CD8-positive, alpha-beta memory T cell (primary cell): ENCODE measurements at regions not wholly inside any gene's neighbourhood (a gene's known extent, or its start where the extent isn't known, plus 50 kb on each side); places are given as distances from the start of the nearest gene placed in this dataset.

Experiments used
- CTCF ChIA-PET: fragments of 350-600 bp; sonication (Branson Sonifier 250); formaldehyde crosslinking; loops from one replicate; lab custom pipeline; 2021; ENCODE audit warnings: antibody characterized with exemption; lab: Charles Lee
- POLR2A ChIA-PET: fragments of 350-600 bp; sonication (Branson Sonifier 250); formaldehyde crosslinking; loops from one replicate; lab custom pipeline; 2021; ENCODE audit warnings: antibody characterized with exemption; lab: Charles Lee
- DNase-seq, 5 donors: peaks; one replicate each; pipeline versions ENCODE4 v3.0.0 to v3.0.0-alpha.2; 2020 to 2022; ENCODE audit warnings: mixed read lengths in 1 of 5
- H3K27ac ChIP-seq: one replicate; pipeline ENCODE4 v1.7.0; 2013; ENCODE audit warnings: low read depth, mild to moderate bottlenecking, low read length, moderate library complexity
- H3K27me3 ChIP-seq: 2 replicates; pipeline ENCODE4 v1.7.0; 2013; ENCODE audit warnings: low read length, mild to moderate bottlenecking; ENCODE audit not compliant: insufficient read depth, poor library complexity, severe bottlenecking
- H3K36me3 ChIP-seq: 2 replicates; pipeline ENCODE4 v1.7.0; 2013; ENCODE audit warnings: mild to moderate bottlenecking, low read length, moderate library complexity; ENCODE audit not compliant: insufficient read depth
- H3K4me1 ChIP-seq: 2 replicates; pipeline ENCODE4 v1.7.0; 2013; ENCODE audit warnings: mild to moderate bottlenecking, low read length, moderate library complexity; ENCODE audit not compliant: insufficient read depth
- H3K4me3 ChIP-seq: 2 replicates; pipeline ENCODE4 v1.7.0; 2013; ENCODE audit warnings: mild to moderate bottlenecking, low read length
- H3K9me3 ChIP-seq: 2 replicates; pipeline ENCODE4 v1.7.0; 2013; ENCODE audit warnings: mild to moderate bottlenecking, low read length
- H3K27ac Mint-ChIP-seq, 8 donors: one replicate each; pipeline ENCODE4 v1.8.0; 2020 to 2021; ENCODE audit warnings: mixed read lengths in 8 of 8, mild to moderate bottlenecking in 6 of 8, inconsistent platforms in 3 of 8, moderate library complexity in 3 of 8
- H3K27me3 Mint-ChIP-seq, 2 donors: one replicate each; pipeline ENCODE4 v1.8.0; 2020 to 2021; ENCODE audit warnings: mixed read lengths in 2 of 2, mild to moderate bottlenecking in 1 of 2, moderate library complexity in 1 of 2
- H3K36me3 Mint-ChIP-seq, 3 donors: one replicate each; pipeline ENCODE4 v1.8.0; 2020 to 2021; ENCODE audit warnings: mixed read lengths in 3 of 3, inconsistent platforms in 1 of 3, mild to moderate bottlenecking in 1 of 3
- H3K4me1 Mint-ChIP-seq, 3 donors: one replicate each; pipeline ENCODE4 v1.8.0; 2020 to 2021; ENCODE audit warnings: mixed read lengths in 3 of 3, inconsistent platforms in 1 of 3, mild to moderate bottlenecking in 1 of 3
- H3K4me3 Mint-ChIP-seq, 7 donors: one replicate each; pipeline ENCODE4 v1.8.0; 2020 to 2021; ENCODE audit warnings: mixed read lengths in 7 of 7, mild to moderate bottlenecking in 6 of 7, moderate library complexity in 4 of 7, inconsistent platforms in 2 of 7
- H3K9me3 Mint-ChIP-seq, 5 donors: one replicate each; pipeline ENCODE4 v1.8.0; 2020 to 2022; ENCODE audit warnings: mixed read lengths in 5 of 5, mild to moderate bottlenecking in 3 of 5, moderate library complexity in 2 of 5, inconsistent platforms in 1 of 5

- Histone ChIP-seq H3K27me3 (no peaks in the 10 kb centered on the region), H3K9me3 (no peaks in the 10 kb centered on the region), H3K27ac (no peak overlapping the region), H3K36me3 (no peaks in the 10 kb centered on the region), H3K4me1 (no peaks in the 10 kb centered on the region), H3K4me3 (no peak overlapping the region)
- POLR2A ChIA-PET: no interaction called here
- Mint-ChIP-seq H3K9me3 (peaks cover 0 to 37% (median 8%) of the 10 kb centered on the region in 5 donors), H3K27ac (no peak overlapping the region), H3K4me1 (no peaks in the 10 kb centered on the region), H3K4me3 (no peak overlapping the region), H3K27me3 (no peaks in the 10 kb centered on the region), H3K36me3 (no peaks in the 10 kb centered on the region)
- no peak for DNase-seq
- CTCF ChIA-PET: no interaction called here
Observed at GRCh38 chr18:72436401-72436800, 107.7 kb downstream of the CBLN2 start.

- Mint-ChIP-seq H3K27me3 (no peaks in the 10 kb centered on the region), H3K27ac (no peak overlapping the region), H3K4me1 (no peaks in the 10 kb centered on the region), H3K9me3 (peaks cover 5 to 30% (median 6%) of the 10 kb centered on the region in 5 donors), H3K36me3 (no peaks in the 10 kb centered on the region), H3K4me3 (no peak overlapping the region)
- no peaks in the 10 kb centered on the region for H3K27me3 ChIP-seq
- no peak for DNase-seq
- no peaks in the 10 kb centered on the region for H3K9me3 ChIP-seq
- ChIA-PET CTCF (no interaction called here), POLR2A (no interaction called here)
- no peak overlapping the region for H3K4me3 ChIP-seq
- no peaks in the 10 kb centered on the region for H3K4me1 ChIP-seq
- H3K27ac ChIP-seq: no peak overlapping the region
- H3K36me3 ChIP-seq: no peaks in the 10 kb centered on the region
Observed at GRCh38 chr18:72433756-72434155, 110.4 kb downstream of the CBLN2 start.

- no peaks in the 10 kb centered on the region for H3K27me3 Mint-ChIP-seq
- H3K4me1 ChIP-seq: no peaks in the 10 kb centered on the region
- ChIA-PET POLR2A (no interaction called here), CTCF (no interaction called here)
- no peak overlapping the region for H3K27ac Mint-ChIP-seq
- no peaks in the 10 kb centered on the region for H3K9me3 ChIP-seq
- H3K27ac ChIP-seq: no peak overlapping the region
- no peaks in the 10 kb centered on the region for H3K36me3 Mint-ChIP-seq
- no peaks in the 10 kb centered on the region for H3K36me3 ChIP-seq
- DNase-seq: no peak
- H3K4me1 Mint-ChIP-seq: no peaks in the 10 kb centered on the region
- no peak overlapping the region for H3K4me3 Mint-ChIP-seq
- H3K9me3 Mint-ChIP-seq: peaks cover 0 to 25% (median 7%) of the 10 kb centered on the region in 5 donors
- H3K4me3 ChIP-seq: no peak overlapping the region
- no peaks in the 10 kb centered on the region for H3K27me3 ChIP-seq
Observed at GRCh38 chr18:72427721-72428120, 116.4 kb downstream of the CBLN2 start.

- ChIA-PET CTCF (no interaction called here), POLR2A (no interaction called here)
- H3K36me3 ChIP-seq: no peaks in the 10 kb centered on the region
- Mint-ChIP-seq H3K9me3 (peaks cover 0 to 9% (median 7%) of the 10 kb centered on the region in 5 donors), H3K27me3 (no peaks in the 10 kb centered on the region), H3K4me1 (no peaks in the 10 kb centered on the region), H3K36me3 (no peaks in the 10 kb centered on the region), H3K27ac (no peak overlapping the region), H3K4me3 (no peak overlapping the region)
- no peak overlapping the region for H3K27ac ChIP-seq
- no peaks in the 10 kb centered on the region for H3K9me3 ChIP-seq
- H3K4me1 ChIP-seq: no peaks in the 10 kb centered on the region
- H3K27me3 ChIP-seq: no peaks in the 10 kb centered on the region
- DNase-seq: no peak
- no peak overlapping the region for H3K4me3 ChIP-seq
Observed at GRCh38 chr18:72419914-72420313, 124.2 kb downstream of the CBLN2 start.

GRCh38 chr18:72412927-72413326 lies 131.2 kb downstream of the CBLN2 start:
- POLR2A ChIA-PET: no interaction called here

GRCh38 chr18:72411261-72411660 lies 132.9 kb downstream of the CBLN2 start:
- Histone ChIP-seq H3K9me3 (no peaks in the 10 kb centered on the region), H3K27ac (no peak overlapping the region), H3K36me3 (no peaks in the 10 kb centered on the region), H3K27me3 (no peaks in the 10 kb centered on the region), H3K4me3 (no peak overlapping the region), H3K4me1 (no peaks in the 10 kb centered on the region)
- Mint-ChIP-seq H3K27ac (no peak overlapping the region), H3K4me3 (no peak overlapping the region), H3K9me3 (peaks cover 5 to 30% (median 11%) of the 10 kb centered on the region in 5 donors), H3K4me1 (no peaks in the 10 kb centered on the region), H3K27me3 (no peaks in the 10 kb centered on the region), H3K36me3 (no peaks in the 10 kb centered on the region)
- no peak for DNase-seq
- CTCF ChIA-PET: no interaction called here
- POLR2A ChIA-PET: no interaction called here

More at GRCh38 chr18:72412927-72413326, 131.2 kb downstream of the CBLN2 start:
- Histone ChIP-seq H3K27me3 (no peaks in the 10 kb centered on the region), H3K4me1 (no peaks in the 10 kb centered on the region), H3K27ac (no peak overlapping the region), H3K4me3 (no peak overlapping the region), H3K9me3 (no peaks in the 10 kb centered on the region), H3K36me3 (no peaks in the 10 kb centered on the region)
- DNase-seq: no peak
- no peaks in the 10 kb centered on the region for H3K27me3 Mint-ChIP-seq
- H3K4me1 Mint-ChIP-seq: no peaks in the 10 kb centered on the region
- CTCF ChIA-PET: no interaction called here
- H3K27ac Mint-ChIP-seq: no peak overlapping the region
- H3K36me3 Mint-ChIP-seq: no peaks in the 10 kb centered on the region
- peaks cover 7 to 30% (median 9%) of the 10 kb centered on the region in 5 donors for H3K9me3 Mint-ChIP-seq
- no peak overlapping the region for H3K4me3 Mint-ChIP-seq

GRCh38 chr18:72410399-72410798 lies 133.7 kb downstream of the CBLN2 start:
- H3K27me3 ChIP-seq: no peaks in the 10 kb centered on the region
- no peaks in the 10 kb centered on the region for H3K9me3 ChIP-seq
- no peaks in the 10 kb centered on the region for H3K4me1 ChIP-seq
- ChIA-PET CTCF (no interaction called here), POLR2A (no interaction called here)
- H3K4me3 ChIP-seq: no peak overlapping the region
- Mint-ChIP-seq H3K9me3 (peaks cover 0 to 30% (median 12%) of the 10 kb centered on the region in 5 donors), H3K4me1 (no peaks in the 10 kb centered on the region), H3K36me3 (no peaks in the 10 kb centered on the region), H3K27ac (no peak overlapping the region), H3K4me3 (no peak overlapping the region), H3K27me3 (no peaks in the 10 kb centered on the region)
- no peak overlapping the region for H3K27ac ChIP-seq
- no peaks in the 10 kb centered on the region for H3K36me3 ChIP-seq
- no peak for DNase-seq

- Histone ChIP-seq H3K36me3 (no peaks in the 10 kb centered on the region), H3K9me3 (no peaks in the 10 kb centered on the region), H3K27ac (no peak overlapping the region), H3K4me1 (no peaks in the 10 kb centered on the region), H3K27me3 (no peaks in the 10 kb centered on the region), H3K4me3 (no peak overlapping the region)
- DNase-seq: no peak
- CTCF ChIA-PET: no interaction called here
- POLR2A ChIA-PET: no interaction called here
- no peak overlapping the region for H3K4me3 Mint-ChIP-seq
- peaks cover 0 to 28% (median 12%) of the 10 kb centered on the region in 5 donors for H3K9me3 Mint-ChIP-seq
- H3K27me3 Mint-ChIP-seq: no peaks in the 10 kb centered on the region
- no peaks in the 10 kb centered on the region for H3K36me3 Mint-ChIP-seq
- H3K27ac Mint-ChIP-seq: no peak overlapping the region
- H3K4me1 Mint-ChIP-seq: no peaks in the 10 kb centered on the region
Observed at GRCh38 chr18:72409903-72410302, 134.2 kb downstream of the CBLN2 start.

- no peaks in the 10 kb centered on the region for H3K4me1 ChIP-seq
- H3K27me3 ChIP-seq: no peaks in the 10 kb centered on the region
- H3K27ac Mint-ChIP-seq: no peak overlapping the region
- ChIA-PET POLR2A (no interaction called here), CTCF (no interaction called here)
- H3K9me3 Mint-ChIP-seq: peaks cover 4 to 21% (median 12%) of the 10 kb centered on the region in 5 donors
- no peaks in the 10 kb centered on the region for H3K36me3 Mint-ChIP-seq
- no peaks in the 10 kb centered on the region for H3K27me3 Mint-ChIP-seq
- no peaks in the 10 kb centered on the region for H3K36me3 ChIP-seq
- no peak overlapping the region for H3K4me3 Mint-ChIP-seq
- H3K4me3 ChIP-seq: no peak overlapping the region
- no peaks in the 10 kb centered on the region for H3K4me1 Mint-ChIP-seq
- DNase-seq: no peak
- H3K9me3 ChIP-seq: no peaks in the 10 kb centered on the region
- no peak overlapping the region for H3K27ac ChIP-seq
Observed at GRCh38 chr18:72407048-72407447, 137.1 kb downstream of the CBLN2 start.
